Sigmoid colon (tissue), 6 donors: ENCODE measurements at regions not wholly inside any gene's neighbourhood (a gene's known extent, or its start where the extent isn't known, plus 50 kb on each side); places are given as distances from the start of the nearest gene placed in this dataset.

Experiments used
- DNase-seq: peaks from one replicate; pipeline ENCODE4 v3.0.0-alpha.2; 2019
- H3K27ac ChIP-seq, 4 donors: fragments of 200-600 bp; sonication (generic); one replicate each; pipeline ENCODE4 v1.5.1; 2016 to 2019; ENCODE audit warnings: mild to moderate bottlenecking in 1 of 4
- H3K27me3 ChIP-seq, 3 donors: fragments of 200-600 bp; sonication (generic); one replicate each; pipeline ENCODE4 v1.5.1; 2019; ENCODE audit warnings: mild to moderate bottlenecking in 1 of 3
- H3K36me3 ChIP-seq, 4 donors: fragments of 200-600 bp; sonication (generic); one replicate each; pipeline ENCODE4 v1.5.1; 2016 to 2019
- H3K4me1 ChIP-seq, 4 donors: fragments of 200-600 bp; sonication (generic); one replicate each; pipeline ENCODE4 v1.5.1; 2017 to 2019
- H3K4me3 ChIP-seq, 4 donors: fragments of 200-600 bp; sonication (generic); one replicate each; pipeline ENCODE4 v1.5.1; 2017 to 2019; ENCODE audit warnings: mild to moderate bottlenecking in 2 of 4, moderate library complexity in 1 of 4
- H3K9me3 ChIP-seq, 4 donors: fragments of 200-600 bp in 3 of 4; sonication (generic) in 3 of 4; one replicate each; pipeline versions ENCODE4 v1.5.1 to v1.6.1; 2013 to 2019
- CTCF ChIP-seq, 4 experiments: fragments of 450-650 bp in 3 of 4; fragments of 200-600 bp in 1 of 4; IDR thresholded peaks; one replicate each; pipeline ENCODE4 v1.5.1; 2016 to 2019; ENCODE audit warnings: antibody characterized with exemption in 4 of 4, mild to moderate bottlenecking in 3 of 4, moderate library complexity in 2 of 4
- EP300 ChIP-seq, 4 donors: sonication (generic); formaldehyde crosslinking; IDR thresholded peaks; one replicate each; pipeline ENCODE4 v1.6.1; 2017; ENCODE audit warnings: antibody characterized with exemption in 4 of 4
- POLR2A ChIP-seq, 2 donors: fragments of 450-650 bp; IDR thresholded peaks; one replicate each; pipeline ENCODE4 v1.6.1; 2016; ENCODE audit warnings: antibody characterized with exemption in 2 of 2, mild to moderate bottlenecking in 2 of 2, moderate library complexity in 2 of 2
- POLR2AphosphoS5 ChIP-seq, 4 donors: sonication (generic); formaldehyde crosslinking; IDR thresholded peaks; one replicate each; pipeline ENCODE4 v1.6.1; 2017; ENCODE audit warnings: antibody characterized with exemption in 4 of 4
- WGBS, 2 donors: extraction: QIAGEN DNeasy Blood & Tissue Kit; methylation state at CpG; one replicate each; pipeline ENCODE4 v1.1.7; 2013; 5-methylcytosine and 5-hydroxymethylcytosine counted together
- intact Hi-C: fragments of 100-400 bp; cut with DNase I; formaldehyde crosslinking; loops from one replicate; pipeline ENCODE4 v1.15.1; 2023
- donor health status: healthy with polysubstance abuse.
- donor health status: healthy.

GRCh38 chr5:82817897-82818676 lies 259.1 kb downstream of the TMEM167A start:
- Histone ChIP-seq H3K36me3 (no peaks in the 10 kb centered on the region), H3K27me3 (no peaks in the 10 kb centered on the region), H3K9me3 (no peaks in the 10 kb centered on the region), H3K4me1 (peaks cover 0 to 3% (median 0%) of the 10 kb centered on the region in 4 donors), H3K4me3 (no peak overlapping the region), H3K27ac (no peak overlapping the region)
- DNase-seq, result no peak
- TF ChIP-seq POLR2AphosphoS5 (IDR thresholded peaks at IDR 0.05), result no peak
- no peak for TF ChIP-seq EP300 (IDR thresholded peaks at IDR 0.05)
- TF ChIP-seq CTCF (IDR thresholded peaks at IDR 0.05), result no peak
- TF ChIP-seq POLR2A (IDR thresholded peaks at IDR 0.05), result no peak
- WGBS, 2 donors, result 82 to 88% methylated on average over 7 of the region's 7 CpGs
- intact Hi-C loops, result no loop called here

GRCh38 chr5:82816926-82817325 lies 260.3 kb downstream of the TMEM167A start:
- no peak for DNase-seq
- no peak for TF ChIP-seq POLR2AphosphoS5 (IDR thresholded peaks at IDR 0.05)
- no peak for TF ChIP-seq POLR2A (IDR thresholded peaks at IDR 0.05)
- no peak for TF ChIP-seq EP300 (IDR thresholded peaks at IDR 0.05)
- TF ChIP-seq CTCF (IDR thresholded peaks at IDR 0.05), result no peak
- intact Hi-C loops, result no loop called here
- Histone ChIP-seq H3K36me3 (no peaks in the 10 kb centered on the region), H3K4me1 (peaks cover 0 to 3% (median 0%) of the 10 kb centered on the region in 4 donors), H3K9me3 (no peaks in the 10 kb centered on the region), H3K4me3 (no peak overlapping the region), H3K27ac (no peak overlapping the region), H3K27me3 (no peaks in the 10 kb centered on the region)
- WGBS, 2 donors, result 89 to 91% methylated on average over 5 of the region's 5 CpGs

- intact Hi-C loops, result no loop called here
- 38 to 74% methylated on average over 1 of the region's 1 CpG for WGBS, 2 donors
- Histone ChIP-seq H3K27me3 (no peaks in the 10 kb centered on the region), H3K27ac (no peak overlapping the region), H3K9me3 (no peaks in the 10 kb centered on the region), H3K36me3 (no peaks in the 10 kb centered on the region), H3K4me1 (peaks cover 0 to 2% (median 0%) of the 10 kb centered on the region in 4 donors), H3K4me3 (no peak overlapping the region)
- TF ChIP-seq POLR2AphosphoS5 (IDR thresholded peaks at IDR 0.05) (no peak), POLR2A (IDR thresholded peaks at IDR 0.05) (no peak), CTCF (IDR thresholded peaks at IDR 0.05) (no peak), EP300 (IDR thresholded peaks at IDR 0.05) (no peak)
- no peak for DNase-seq
These were observed 261.3 kb downstream of the TMEM167A start for GRCh38 chr5:82815871-82816270.

GRCh38 chr5:82813861-82814260 lies 263.3 kb downstream of the TMEM167A start:
- 78 to 89% methylated on average over 4 of the region's 4 CpGs for WGBS, 2 donors
- no peak for DNase-seq
- Histone ChIP-seq H3K4me1 (no peaks in the 10 kb centered on the region), H3K4me3 (no peak overlapping the region), H3K36me3 (no peaks in the 10 kb centered on the region), H3K27me3 (no peaks in the 10 kb centered on the region), H3K9me3 (no peaks in the 10 kb centered on the region), H3K27ac (no peak overlapping the region)
- intact Hi-C loops, result no loop called here
- TF ChIP-seq POLR2AphosphoS5 (IDR thresholded peaks at IDR 0.05), result no peak

- DNase-seq, result no peak
- 89 to 90% methylated on average over 2 of the region's 2 CpGs for WGBS, 2 donors
- Histone ChIP-seq H3K4me1 (no peaks in the 10 kb centered on the region), H3K4me3 (no peak overlapping the region), H3K27me3 (no peaks in the 10 kb centered on the region), H3K36me3 (no peaks in the 10 kb centered on the region), H3K27ac (no peak overlapping the region), H3K9me3 (no peaks in the 10 kb centered on the region)
- TF ChIP-seq EP300 (IDR thresholded peaks at IDR 0.05) (no peak), POLR2A (IDR thresholded peaks at IDR 0.05) (no peak), CTCF (IDR thresholded peaks at IDR 0.05) (no peak), POLR2AphosphoS5 (IDR thresholded peaks at IDR 0.05) (no peak)
- intact Hi-C loops, result no loop called here
These were observed 264.6 kb downstream of the TMEM167A start for GRCh38 chr5:82812575-82812974.
